Ectodermal cell (in vitro differentiated cells): ENCODE measurements at regions not wholly inside any gene's neighbourhood (a gene's known extent, or its start where the extent isn't known, plus 50 kb on each side); places are given as distances from the start of the nearest gene placed in this dataset.
"Not testable (repeated sequence)": the region's sequence is repeated elsewhere in the genome, so short reads cannot be mapped to it uniquely, and the experiment has no call there.

Experiments used
- H3K27ac ChIP-seq: 2 replicates; pipeline ENCODE4 v1.7.0; 2013; ENCODE audit warnings: mild to moderate bottlenecking, low read depth, low read length; ENCODE audit not compliant: insufficient read depth, poor library complexity, severe bottlenecking
- H3K27me3 ChIP-seq: 2 replicates; pipeline ENCODE4 v1.7.0; 2013; ENCODE audit warnings: mild to moderate bottlenecking, low read length; ENCODE audit not compliant: insufficient read depth, control insufficient read depth, poor library complexity, severe bottlenecking
- H3K36me3 ChIP-seq: one replicate; pipeline ENCODE4 v1.7.0; 2013; ENCODE audit warnings: low read length; ENCODE audit not compliant: control insufficient read depth, insufficient read depth
- H3K4me1 ChIP-seq: one replicate; pipeline ENCODE4 v1.7.0; 2013; ENCODE audit warnings: low read length; ENCODE audit not compliant: control insufficient read depth, insufficient read depth
- H3K4me3 ChIP-seq: 2 replicates; pipeline ENCODE4 v1.7.0; 2013; ENCODE audit warnings: low read depth, low read length, control low read depth; ENCODE audit not compliant: insufficient read depth
- H3K9me3 ChIP-seq: 2 replicates; pipeline ENCODE4 v1.7.0; 2013; ENCODE audit warnings: mild to moderate bottlenecking, low read length, moderate library complexity; ENCODE audit not compliant: control insufficient read depth
- WGBS, 2 experiments: methylation state at CpG; one replicate each; pipeline ENCODE4 v1.1.7; 2013; ENCODE audit warnings: missing lambda C conversion rate in 2 of 2; 5-methylcytosine and 5-hydroxymethylcytosine counted together

GRCh38 chr1:120634816-120635806, 88.6 kb upstream of the NBPF26 start:
- not testable (repeated sequence) for H3K4me3 ChIP-seq, H3K27ac ChIP-seq, H3K4me1 ChIP-seq, H3K36me3 ChIP-seq, H3K9me3 ChIP-seq, H3K27me3 ChIP-seq
- WGBS, 2 experiments, result no CpG with 5 or more reads among the region's 5 CpGs

GRCh38 chr1:120640261-120641013, 83.3 kb upstream of the NBPF26 start:
- H3K4me1 ChIP-seq, H3K27ac ChIP-seq, H3K9me3 ChIP-seq, H3K36me3 ChIP-seq, H3K27me3 ChIP-seq, H3K4me3 ChIP-seq: not testable (repeated sequence)
- WGBS, 2 experiments, result 20% methylated on average over 1 of the region's 4 CpGs; no CpG with 5 or more reads in 1 of the 2 experiments

GRCh38 chr1:120641014-120641302, 82.8 kb upstream of the NBPF26 start:
- not testable (repeated sequence) for H3K27me3 ChIP-seq, H3K36me3 ChIP-seq, H3K4me3 ChIP-seq, H3K4me1 ChIP-seq, H3K9me3 ChIP-seq, H3K27ac ChIP-seq
- no CpG with 5 or more reads among the region's 3 CpGs for WGBS, 2 experiments

- no CpG with 5 or more reads among the region's 2 CpGs for WGBS, 2 experiments
- not testable (repeated sequence) for H3K27me3 ChIP-seq, H3K4me1 ChIP-seq, H3K36me3 ChIP-seq, H3K27ac ChIP-seq, H3K4me3 ChIP-seq, H3K9me3 ChIP-seq
These were observed 76.6 kb upstream of the NBPF26 start for GRCh38 chr1:120647182-120647581.

GRCh38 chr1:120648915-120649623, 74.7 kb upstream of the NBPF26 start:
- WGBS, 2 experiments, result no CpG with 5 or more reads among the region's 7 CpGs
- H3K36me3 ChIP-seq, H3K9me3 ChIP-seq, H3K27ac ChIP-seq, H3K4me3 ChIP-seq, H3K4me1 ChIP-seq, H3K27me3 ChIP-seq: not testable (repeated sequence)

GRCh38 chr1:120649730-120650129, 74.0 kb upstream of the NBPF26 start:
- not testable (repeated sequence) for H3K27me3 ChIP-seq, H3K4me3 ChIP-seq, H3K36me3 ChIP-seq, H3K27ac ChIP-seq, H3K4me1 ChIP-seq, H3K9me3 ChIP-seq
- no CpG with 5 or more reads among the region's 2 CpGs for WGBS, 2 experiments

- H3K36me3 ChIP-seq, H3K4me3 ChIP-seq, H3K27me3 ChIP-seq, H3K27ac ChIP-seq, H3K9me3 ChIP-seq, H3K4me1 ChIP-seq: not testable (repeated sequence)
- no CpG with 5 or more reads among the region's 6 CpGs for WGBS, 2 experiments
These were observed 69.6 kb upstream of the NBPF26 start for GRCh38 chr1:120654114-120654513.

GRCh38 chr1:120655394-120655793, 68.4 kb upstream of the NBPF26 start:
- not testable (repeated sequence) for H3K9me3 ChIP-seq
- WGBS, 2 experiments, result no CpG with 5 or more reads among the region's 8 CpGs

GRCh38 chr1:120656116-120656515, 67.6 kb upstream of the NBPF26 start:
- WGBS, 2 experiments, result no CpG with 5 or more reads among the region's 5 CpGs
- not testable (repeated sequence) for H3K4me1 ChIP-seq, H3K4me3 ChIP-seq, H3K9me3 ChIP-seq, H3K36me3 ChIP-seq, H3K27ac ChIP-seq, H3K27me3 ChIP-seq

More at GRCh38 chr1:120655394-120655793, 68.4 kb upstream of the NBPF26 start:
- not testable (repeated sequence) for H3K27ac ChIP-seq, H3K4me3 ChIP-seq, H3K27me3 ChIP-seq, H3K4me1 ChIP-seq, H3K36me3 ChIP-seq

GRCh38 chr1:120657804-120658203, 65.9 kb upstream of the NBPF26 start:
- not testable (repeated sequence) for H3K9me3 ChIP-seq, H3K27me3 ChIP-seq, H3K4me1 ChIP-seq, H3K36me3 ChIP-seq, H3K27ac ChIP-seq, H3K4me3 ChIP-seq
- WGBS, 2 experiments, result no CpG with 5 or more reads among the region's 2 CpGs
